Mucosa of descending colon (tissue), 3 donors: ENCODE measurements at regions not wholly inside any gene's neighbourhood (a gene's known extent, or its start where the extent isn't known, plus 50 kb on each side); places are given as distances from the start of the nearest gene placed in this dataset.

Experiments
- ATAC-seq: fragments of 200-7000 bp; cut with Tn5 transposase; one replicate; pipeline ENCODE4 v1.9.1; 2020; ENCODE audit warnings: mild to moderate bottlenecking, moderate library complexity
- DNase-seq, 3 donors: peaks; one replicate each; pipeline ENCODE4 v3.0.0-alpha.2; 2020
- H3K36me3 ChIP-seq: fragments of 200-600 bp; one replicate; pipeline ENCODE4 v1.8.0; 2021; ENCODE audit warnings: low read depth, mild to moderate bottlenecking
- H3K4me1 ChIP-seq: fragments of 200-600 bp; one replicate; pipeline ENCODE4 v1.8.0; 2021; ENCODE audit warnings: low read depth, mild to moderate bottlenecking
- H3K4me3 ChIP-seq: fragments of 200-600 bp; one replicate; pipeline ENCODE4 v1.8.0; 2021; ENCODE audit warnings: mild to moderate bottlenecking
- H3K9me3 ChIP-seq: fragments of 200-600 bp; one replicate; pipeline ENCODE4 v1.8.0; 2021; ENCODE audit warnings: mild to moderate bottlenecking
- intact Hi-C, 2 donors: fragments of 100-400 bp; cut with DNase I in 1 of 2; cut with micrococcal nuclease in 1 of 2; formaldehyde crosslinking; loops; one replicate each; pipeline versions ENCODE4 v1.11.0 to v1.11.1; 2022; cut with DNase I, micrococcal nuclease
- TF ChIP-seq, protein P1 (sequence below): fragments of 200-600 bp; IDR thresholded peaks from one replicate; pipeline ENCODE4 v1.8.0; 2022; ENCODE audit warnings: antibody characterized with exemption, mild to moderate bottlenecking
- donor health status: DM: no; HTN: no; CAD: no; lungs with moderate emphysema.
- donor health status: DM: no; HTN: no; CAD: no.
- donor health status: DM: no; HTN: yes; CAD: no.

DNA sequence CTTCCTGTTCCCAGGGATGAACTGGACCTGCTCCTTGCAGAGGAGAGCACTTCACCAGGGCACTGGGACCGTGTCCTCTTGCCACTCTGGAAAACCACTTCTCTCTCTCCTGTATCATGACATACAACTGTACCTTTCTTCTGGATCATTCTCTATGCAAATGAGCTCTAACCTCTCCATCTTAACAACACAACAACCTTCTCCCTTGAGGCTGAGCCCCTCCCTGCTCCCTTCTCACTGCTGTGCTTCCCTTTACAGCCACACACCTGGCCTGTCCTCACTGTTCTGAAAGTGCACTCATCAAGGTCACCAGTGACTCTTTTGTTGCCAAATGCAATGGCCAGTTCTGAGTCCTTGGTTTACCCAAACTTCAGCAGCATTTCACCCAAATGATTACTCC is 54.5 kb upstream of the MRPS6 start:
- Histone ChIP-seq H3K4me3 (no peak overlapping the region), H3K4me1 (no peaks in the 10 kb centered on the region), H3K9me3 (peaks cover 3% of the 10 kb centered on the region), H3K36me3 (no peaks in the 10 kb centered on the region)
- ATAC-seq: peak; percentile 57
- intact Hi-C loops: no loop called here
- DNase-seq: no peak
- TF ChIP-seq, protein P1, sequence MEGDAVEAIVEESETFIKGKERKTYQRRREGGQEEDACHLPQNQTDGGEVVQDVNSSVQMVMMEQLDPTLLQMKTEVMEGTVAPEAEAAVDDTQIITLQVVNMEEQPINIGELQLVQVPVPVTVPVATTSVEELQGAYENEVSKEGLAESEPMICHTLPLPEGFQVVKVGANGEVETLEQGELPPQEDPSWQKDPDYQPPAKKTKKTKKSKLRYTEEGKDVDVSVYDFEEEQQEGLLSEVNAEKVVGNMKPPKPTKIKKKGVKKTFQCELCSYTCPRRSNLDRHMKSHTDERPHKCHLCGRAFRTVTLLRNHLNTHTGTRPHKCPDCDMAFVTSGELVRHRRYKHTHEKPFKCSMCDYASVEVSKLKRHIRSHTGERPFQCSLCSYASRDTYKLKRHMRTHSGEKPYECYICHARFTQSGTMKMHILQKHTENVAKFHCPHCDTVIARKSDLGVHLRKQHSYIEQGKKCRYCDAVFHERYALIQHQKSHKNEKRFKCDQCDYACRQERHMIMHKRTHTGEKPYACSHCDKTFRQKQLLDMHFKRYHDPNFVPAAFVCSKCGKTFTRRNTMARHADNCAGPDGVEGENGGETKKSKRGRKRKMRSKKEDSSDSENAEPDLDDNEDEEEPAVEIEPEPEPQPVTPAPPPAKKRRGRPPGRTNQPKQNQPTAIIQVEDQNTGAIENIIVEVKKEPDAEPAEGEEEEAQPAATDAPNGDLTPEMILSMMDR: no peak

DNA sequence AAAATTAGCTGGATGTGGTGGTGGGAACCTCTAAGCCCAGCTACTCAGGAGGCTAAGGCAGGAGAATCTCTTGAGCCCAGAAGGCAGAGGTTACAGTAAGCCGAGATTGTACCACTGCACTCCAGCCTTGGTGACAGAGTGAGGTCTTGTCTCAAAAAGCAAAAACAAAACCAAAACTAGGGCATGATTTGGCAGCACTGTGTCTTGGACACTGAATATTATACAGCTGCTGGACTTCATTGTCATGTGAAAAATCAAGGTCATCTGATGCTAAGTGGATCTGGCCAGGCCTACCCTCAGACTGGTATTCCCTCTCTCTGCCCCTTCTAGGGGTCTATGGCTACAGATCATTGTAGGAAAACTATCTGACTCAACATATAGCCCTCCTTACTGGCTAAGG is 55.2 kb upstream of the MRPS6 start:
- Histone ChIP-seq H3K4me3 (no peak overlapping the region), H3K9me3 (peaks cover 3% of the 10 kb centered on the region), H3K4me1 (no peaks in the 10 kb centered on the region), H3K36me3 (no peaks in the 10 kb centered on the region)
- TF ChIP-seq, protein P1: no peak
- intact Hi-C loops: no loop called here
- ATAC-seq: peak; percentile 24
- DNase-seq: no peak

DNA sequence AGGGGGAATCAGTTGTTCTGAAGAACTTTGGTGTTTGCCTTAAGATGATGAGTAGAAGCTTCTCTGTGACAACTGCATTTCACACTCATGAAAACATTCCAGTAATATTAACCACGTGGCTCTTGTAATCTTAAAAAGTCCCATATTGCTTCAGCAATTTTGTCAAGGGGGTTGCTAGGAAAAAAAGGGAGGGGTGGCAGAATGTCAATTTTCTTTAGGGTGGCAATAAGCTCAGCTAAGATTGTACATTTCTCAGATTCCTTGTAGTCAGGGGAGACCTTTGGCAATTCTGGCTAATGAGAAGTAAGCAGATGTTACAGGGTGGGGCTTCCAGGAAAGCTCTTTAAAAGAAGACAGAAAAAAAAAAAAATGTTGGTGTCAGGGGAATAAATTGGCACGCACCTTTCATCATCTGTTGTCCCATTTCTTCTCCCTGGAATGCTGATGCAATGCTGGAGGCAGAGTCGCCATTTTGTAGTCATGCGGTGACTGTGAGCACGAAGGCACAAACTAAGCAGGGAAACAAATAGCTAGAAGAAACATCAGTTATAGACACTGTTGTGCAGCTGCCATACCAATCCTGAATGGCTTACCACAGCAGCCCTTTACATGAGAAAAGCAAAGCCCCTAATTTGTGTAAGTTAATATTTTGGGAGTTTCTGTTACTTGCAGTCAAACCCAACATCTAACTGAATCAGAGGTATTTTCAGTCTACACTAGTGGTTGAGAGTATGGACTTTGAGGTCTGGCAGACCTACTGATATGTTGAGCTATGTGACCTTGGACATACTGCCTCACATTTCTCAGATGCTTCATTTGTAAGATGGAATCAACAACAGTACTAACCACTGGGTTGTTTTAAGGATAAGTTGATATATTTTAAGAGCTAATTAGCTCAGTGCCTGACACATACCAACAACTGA is 56.1 kb upstream of the MRPS6 start:
- Histone ChIP-seq H3K4me3 (no peak overlapping the region), H3K9me3 (peaks cover 3% of the 10 kb centered on the region), H3K36me3 (no peaks in the 10 kb centered on the region), H3K4me1 (no peaks in the 10 kb centered on the region)
- intact Hi-C loops: no loop called here
- ATAC-seq (no peak), DNase-seq (no peak)
- TF ChIP-seq, protein P1: no peak

DNA sequence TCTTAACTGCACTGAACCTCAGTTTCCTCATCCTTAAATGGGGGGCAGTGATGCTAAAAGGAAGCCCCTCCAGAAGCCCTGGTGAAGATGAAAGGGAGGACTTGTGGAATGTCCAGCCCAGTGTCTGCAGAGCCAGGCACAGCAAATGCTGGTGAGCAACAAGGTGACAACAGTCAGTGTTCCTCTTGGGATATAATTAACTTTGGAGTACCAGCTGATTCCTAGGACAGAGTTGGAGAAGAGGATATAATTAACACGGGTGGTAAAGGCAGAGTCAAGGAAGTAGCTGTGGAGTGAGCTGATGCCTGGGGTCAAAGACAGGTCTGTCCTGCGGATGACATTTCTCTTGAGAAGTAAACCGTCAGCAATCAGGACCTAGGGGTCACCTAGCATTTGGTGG is 60.7 kb upstream of the MRPS6 start:
- no peak overlapping the region for H3K4me3 ChIP-seq
- intact Hi-C loops: no loop called here
- TF ChIP-seq, protein P1: no peak
- H3K36me3 ChIP-seq: no peaks in the 10 kb centered on the region
- no peaks in the 10 kb centered on the region for H3K4me1 ChIP-seq
- H3K9me3 ChIP-seq: peaks cover 11% of the 10 kb centered on the region
- ATAC-seq (no peak), DNase-seq (no peak)

GRCh38 chr21:34011660-34012059 is 61.7 kb upstream of the MRPS6 start:
- peaks cover 1% of the 10 kb centered on the region for H3K4me1 ChIP-seq
- peaks cover 11% of the 10 kb centered on the region for H3K9me3 ChIP-seq
- no peaks in the 10 kb centered on the region for H3K36me3 ChIP-seq
- TF ChIP-seq, protein P1: no peak
- DNase-seq: no peak
- no peak overlapping the region for H3K4me3 ChIP-seq
- no peak for ATAC-seq
- intact Hi-C loops: no loop called here
